ENCODE measurements at regions not wholly inside any gene's neighbourhood (a gene's known extent, or its start where the extent isn't known, plus 50 kb on each side); places are given as distances from the start of the nearest gene placed in this dataset.
A peak's percentile ranks its signal among the peaks of the same experiment; 100 is the strongest.

DNA sequence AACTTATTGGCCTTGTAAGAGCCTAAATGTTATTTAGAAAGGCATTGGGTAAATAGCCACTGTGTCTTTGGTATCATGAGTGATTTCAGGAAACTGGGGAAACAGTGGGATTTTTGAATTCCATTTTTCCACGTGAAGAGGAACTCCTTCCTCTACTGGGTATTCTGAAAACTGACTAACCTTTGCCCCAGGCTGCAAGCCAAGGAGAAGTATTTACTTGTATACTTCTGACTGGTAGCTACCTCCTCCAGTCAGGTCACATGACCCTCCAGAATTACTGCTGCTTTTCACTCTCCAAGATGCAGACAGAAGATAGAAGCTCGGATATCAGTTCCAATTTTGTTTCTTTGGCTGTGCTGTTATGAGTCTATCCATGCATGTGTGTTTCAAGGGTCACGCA is 50.9 kb upstream of the MAP3K13 start:
- TF ChIP-seq TCF12 (IDR thresholded peaks at IDR 0.05; ENCODE audit: low read depth) (no peak), NFIC (IDR thresholded peaks at IDR 0.05) (no peak), RAD21 (IDR thresholded peaks at IDR 0.05; ENCODE audit: low read depth) (no peak), EP300 (IDR thresholded peaks at IDR 0.05; ENCODE audit: borderline replicate concordance) (no peak), CEBPB (IDR thresholded peaks at IDR 0.05) (no peak)
- TF ChIP-seq, protein P1, sequence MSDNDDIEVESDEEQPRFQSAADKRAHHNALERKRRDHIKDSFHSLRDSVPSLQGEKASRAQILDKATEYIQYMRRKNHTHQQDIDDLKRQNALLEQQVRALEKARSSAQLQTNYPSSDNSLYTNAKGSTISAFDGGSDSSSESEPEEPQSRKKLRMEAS (IDR thresholded peaks at IDR 0.05) = no peak
- TF ChIP-seq, protein P2, sequence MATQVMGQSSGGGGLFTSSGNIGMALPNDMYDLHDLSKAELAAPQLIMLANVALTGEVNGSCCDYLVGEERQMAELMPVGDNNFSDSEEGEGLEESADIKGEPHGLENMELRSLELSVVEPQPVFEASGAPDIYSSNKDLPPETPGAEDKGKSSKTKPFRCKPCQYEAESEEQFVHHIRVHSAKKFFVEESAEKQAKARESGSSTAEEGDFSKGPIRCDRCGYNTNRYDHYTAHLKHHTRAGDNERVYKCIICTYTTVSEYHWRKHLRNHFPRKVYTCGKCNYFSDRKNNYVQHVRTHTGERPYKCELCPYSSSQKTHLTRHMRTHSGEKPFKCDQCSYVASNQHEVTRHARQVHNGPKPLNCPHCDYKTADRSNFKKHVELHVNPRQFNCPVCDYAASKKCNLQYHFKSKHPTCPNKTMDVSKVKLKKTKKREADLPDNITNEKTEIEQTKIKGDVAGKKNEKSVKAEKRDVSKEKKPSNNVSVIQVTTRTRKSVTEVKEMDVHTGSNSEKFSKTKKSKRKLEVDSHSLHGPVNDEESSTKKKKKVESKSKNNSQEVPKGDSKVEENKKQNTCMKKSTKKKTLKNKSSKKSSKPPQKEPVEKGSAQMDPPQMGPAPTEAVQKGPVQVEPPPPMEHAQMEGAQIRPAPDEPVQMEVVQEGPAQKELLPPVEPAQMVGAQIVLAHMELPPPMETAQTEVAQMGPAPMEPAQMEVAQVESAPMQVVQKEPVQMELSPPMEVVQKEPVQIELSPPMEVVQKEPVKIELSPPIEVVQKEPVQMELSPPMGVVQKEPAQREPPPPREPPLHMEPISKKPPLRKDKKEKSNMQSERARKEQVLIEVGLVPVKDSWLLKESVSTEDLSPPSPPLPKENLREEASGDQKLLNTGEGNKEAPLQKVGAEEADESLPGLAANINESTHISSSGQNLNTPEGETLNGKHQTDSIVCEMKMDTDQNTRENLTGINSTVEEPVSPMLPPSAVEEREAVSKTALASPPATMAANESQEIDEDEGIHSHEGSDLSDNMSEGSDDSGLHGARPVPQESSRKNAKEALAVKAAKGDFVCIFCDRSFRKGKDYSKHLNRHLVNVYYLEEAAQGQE (IDR thresholded peaks at IDR 0.05; ENCODE audit: low read depth) = no peak
- TF ChIP-seq, protein P3, sequence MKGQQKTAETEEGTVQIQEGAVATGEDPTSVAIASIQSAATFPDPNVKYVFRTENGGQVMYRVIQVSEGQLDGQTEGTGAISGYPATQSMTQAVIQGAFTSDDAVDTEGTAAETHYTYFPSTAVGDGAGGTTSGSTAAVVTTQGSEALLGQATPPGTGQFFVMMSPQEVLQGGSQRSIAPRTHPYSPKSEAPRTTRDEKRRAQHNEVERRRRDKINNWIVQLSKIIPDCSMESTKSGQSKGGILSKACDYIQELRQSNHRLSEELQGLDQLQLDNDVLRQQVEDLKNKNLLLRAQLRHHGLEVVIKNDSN (IDR thresholded peaks at IDR 0.05) = peak; percentile 59
